HepG2 (cell line): ENCODE measurements at regions not wholly inside any gene's neighbourhood (a gene's known extent, or its start where the extent isn't known, plus 50 kb on each side); places are given as distances from the start of the nearest gene placed in this dataset.

Experiments used
- ATAC-seq: fragments of 200-7000 bp; cut with Tn5 transposase; 3 replicates; pipeline ENCODE4 v1.9.1; 2020; ENCODE audit warnings: mild to moderate bottlenecking, moderate library complexity
- BruUV-seq: library from RNA; stranded (reverse); fragments of 400-500 nt; replicated peaks from 2 replicates; lab custom pipeline; 2021; lab: Mats Ljungman, UMichigan
- CTCF ChIA-PET: fragments of 300-600 bp; formaldehyde crosslinking; extraction: SDS; loops from one replicate; lab custom pipeline; 2021; ENCODE audit warnings: low total read pairs, inconsistent platforms, low intra/inter-chr PET ratio; lab: Yijun Ruan, JAX
- POLR2A ChIA-PET: fragments of 350-600 bp; sonication (Branson Sonifier 250); formaldehyde crosslinking; loops from one replicate; lab custom pipeline; 2020; ENCODE audit warnings: antibody characterized with exemption, inconsistent platforms; lab: Yijun Ruan, JAX
- DNase-seq: peaks from one replicate; pipeline ENCODE4 v3.0.0-alpha.2; 2015; ENCODE audit warnings: low spot score
- FAIRE-seq: peaks from 3 replicates; lab custom pipeline; 2011; peaks lifted over from hg19 to GRCh38; lab: Jason Lieb, UNC
- H2AFZ ChIP-seq: one replicate; pipeline ENCODE4 v1.6.1; 2011; ENCODE audit warnings: low read length, inconsistent platforms
- H3K27ac ChIP-seq: fragments of 300-600 bp; 3 replicates; pipeline ENCODE4 v1.8.0; 2011; ENCODE audit warnings: mixed run types, mild to moderate bottlenecking, mixed read lengths, low read length, inconsistent platforms; ENCODE audit not compliant: insufficient read depth; ENCODE audit errors: extremely low read length
- H3K27me3 ChIP-seq, 2 experiments: fragments of 200-600 bp in 1 of 2; 2 replicates in 1 of 2; 3 replicates in 1 of 2; pipeline versions ENCODE4 v1.6.0 to v1.8.0; 2011; ENCODE audit warnings: low read length in 2 of 2, mild to moderate bottlenecking in 2 of 2, moderate library complexity in 2 of 2, inconsistent platforms in 1 of 2; ENCODE audit not compliant: insufficient read depth in 2 of 2, control insufficient read depth in 1 of 2
- H3K36me3 ChIP-seq, 2 experiments: fragments of 200-600 bp in 1 of 2; replicated peaks in 1 of 2; 2 replicates in 1 of 2; 3 replicates in 1 of 2; pipeline versions ENCODE4 v1.5.1 to v1.8.0; 2011; ENCODE audit warnings: low read length in 2 of 2, inconsistent platforms in 1 of 2; ENCODE audit not compliant: insufficient read depth in 2 of 2, control insufficient read depth in 1 of 2
- H3K4me1 ChIP-seq: 2 replicates; pipeline ENCODE4 v1.5.1; 2012; ENCODE audit warnings: low read length, inconsistent platforms; ENCODE audit not compliant: insufficient read depth
- H3K4me2 ChIP-seq: 2 replicates; pipeline ENCODE4 v1.6.0; 2011; ENCODE audit warnings: low read depth, low read length, inconsistent platforms
- H3K4me3 ChIP-seq, 3 experiments: fragments of 200-600 bp in 1 of 3; sonication (generic), shearing (Covaris generic) in 1 of 3; replicated peaks in 1 of 3; 2 replicates each; pipeline ENCODE4 v1.5.1; 2011 to 2016; ENCODE audit warnings: low read length in 3 of 3, inconsistent platforms in 2 of 3, low read depth in 2 of 3, mild to moderate bottlenecking in 2 of 3, control low read depth in 1 of 3, mixed read lengths in 1 of 3; ENCODE audit not compliant: insufficient read depth in 1 of 3
- H3K79me2 ChIP-seq: one replicate; pipeline ENCODE4 v1.6.1; 2011; ENCODE audit warnings: low read length, inconsistent platforms; ENCODE audit not compliant: insufficient read depth
- H3K9ac ChIP-seq: 2 replicates; pipeline ENCODE4 v1.6.0; 2011; ENCODE audit warnings: mild to moderate bottlenecking, low read depth, low read length, inconsistent platforms; ENCODE audit not compliant: insufficient read depth
- H3K9me3 ChIP-seq: 2 replicates; pipeline ENCODE4 v1.5.1; 2012; ENCODE audit warnings: mild to moderate bottlenecking, low read length
- H4K20me1 ChIP-seq: 2 replicates; pipeline ENCODE4 v1.6.0; 2011; ENCODE audit warnings: inconsistent platforms, mild to moderate bottlenecking, low read length, moderate library complexity; ENCODE audit not compliant: insufficient read depth
- CC2D1A ChIP-seq: sonication (generic); formaldehyde crosslinking; IDR thresholded peaks from 2 replicates; pipeline ENCODE4 v1.8.1; 2023; ENCODE audit warnings: mild to moderate bottlenecking, missing genetic modification reagents
- DDIT3 ChIP-seq: sonication (generic); formaldehyde crosslinking; IDR thresholded peaks from 2 replicates; pipeline ENCODE4 v1.4.0; 2020; ENCODE audit warnings: mild to moderate bottlenecking, missing genetic modification reagents
- E2F5 ChIP-seq: sonication (generic); formaldehyde crosslinking; conservative IDR thresholded peaks from 2 replicates; pipeline ENCODE4 v1.4.0; 2020; ENCODE audit warnings: missing genetic modification reagents
- GATA4 ChIP-seq: sonication (generic); IDR thresholded peaks from 2 replicates; pipeline ENCODE4 v1.6.1; 2016; ENCODE audit warnings: antibody characterized with exemption, low read depth, borderline replicate concordance
- GTF3A ChIP-seq: sonication (generic); formaldehyde crosslinking; conservative IDR thresholded peaks from 2 replicates; pipeline ENCODE4 v1.4.0; 2020; ENCODE audit warnings: mild to moderate bottlenecking, missing genetic modification reagents
- MAFK ChIP-seq, 2 experiments: IDR thresholded peaks in 1 of 2; conservative IDR thresholded peaks in 1 of 2; 2 replicates each; pipeline ENCODE4 v1.6.1; 2011; ENCODE audit warnings: improper control_type of control experiment in 2 of 2, low read length in 2 of 2
- MAX ChIP-seq: IDR thresholded peaks from 2 replicates; pipeline ENCODE4 v1.6.1; 2012; ENCODE audit warnings: inconsistent platforms
- NBN ChIP-seq: fragments of 450-650 bp; conservative IDR thresholded peaks from 2 replicates; pipeline ENCODE4 v1.6.1; 2017
- NCOA1 ChIP-seq: sonication (generic); formaldehyde crosslinking; IDR thresholded peaks from 2 replicates; pipeline ENCODE4 v1.9.0; 2021; ENCODE audit warnings: missing genetic modification reagents
- PHB2 ChIP-seq: fragments of 450-650 bp; IDR thresholded peaks from 2 replicates; pipeline ENCODE4 v1.6.1; 2018; ENCODE audit not compliant: partially characterized antibody
- PRPF4 ChIP-seq: fragments of 200-400 bp; formaldehyde crosslinking; IDR thresholded peaks from 2 replicates; pipeline ENCODE4 v1.6.1; 2016; ENCODE audit warnings: low read length, low read depth; ENCODE audit not compliant: poor library complexity, severe bottlenecking
- TBP ChIP-seq: sonication (generic); formaldehyde crosslinking; IDR thresholded peaks from 2 replicates; pipeline ENCODE4 v1.5.0; 2020; ENCODE audit warnings: missing genetic modification reagents
- TBX2 ChIP-seq: sonication (generic); formaldehyde crosslinking; IDR thresholded peaks from 2 replicates; pipeline ENCODE4 v1.5.0; 2020; ENCODE audit warnings: missing genetic modification reagents, mild to moderate bottlenecking, borderline replicate concordance
- ZMAT3 ChIP-seq: sonication (generic); formaldehyde crosslinking; conservative IDR thresholded peaks from 2 replicates; pipeline ENCODE4 v1.7.0; 2021; ENCODE audit warnings: missing genetic modification reagents
- ZNF335 ChIP-seq: sonication (generic); formaldehyde crosslinking; IDR thresholded peaks from 2 replicates; pipeline ENCODE4 v1.4.0; 2020; ENCODE audit warnings: missing genetic modification reagents
- ZSCAN20 ChIP-seq: sonication (generic); formaldehyde crosslinking; IDR thresholded peaks from 2 replicates; pipeline ENCODE4 v1.4.0; 2020; ENCODE audit warnings: missing genetic modification reagents, mild to moderate bottlenecking, borderline replicate concordance
- WGBS: methylation state at CpG from one replicate; pipeline ENCODE4 v1.1.6; 2017; ENCODE audit warnings: low lambda C conversion rate; 5-methylcytosine and 5-hydroxymethylcytosine counted together
- in situ Hi-C: cut with HindIII; loops from 2 replicates; pipeline ENCODE4 v1.10.0; 2017; ENCODE audit warnings: low pct_unique_long_range_greater_than_20kb; ENCODE audit not compliant: extremely low pct_ligation_motif_present
- intact Hi-C: fragments of 100-400 bp; cut with micrococcal nuclease; formaldehyde crosslinking; loops from one replicate; pipeline ENCODE4 v1.10.0; 2022; ENCODE audit not compliant: unreplicated experiment

GRCh38 chr6:139483079-139483478 is 108.6 kb upstream of the CITED2 start (continued):
- no peak for TF ChIP-seq ZMAT3
- no peak for TF ChIP-seq NCOA1

GRCh38 chr6:139482287-139482686 is 107.8 kb upstream of the CITED2 start:
- DNase-seq (no peak), FAIRE-seq (no peak), ATAC-seq (no peak)
- intact Hi-C loops: loop anchor here (5.0 kb wide), 1 partner anchor 175 kb away; no protein-coding TSS in a partner anchor
- H3K4me2 ChIP-seq: no peak overlapping the region
- peak overlapping the region; percentile 3 for H2AFZ ChIP-seq
- no TSS peak for BruUV-seq
- H3K9ac ChIP-seq: no peak overlapping the region
- H3K36me3 ChIP-seq: no peaks in the 10 kb centered on the region
- H3K4me3 ChIP-seq: no peak overlapping the region
- CTCF ChIA-PET: no interaction called here
- POLR2A ChIA-PET: no interaction called here
- in situ Hi-C loops: no loop called here
- no peaks in the 10 kb centered on the region for H3K79me2 ChIP-seq
- 33% methylated on average over 3 of the region's 3 CpGs for WGBS
- H3K27ac ChIP-seq: no peak overlapping the region
- TF ChIP-seq PHB2: no peak
- peak; percentile 25 to 36; a peak in 1 of 4 replicates for TF ChIP-seq MAFK (conservative IDR thresholded peaks at IDR 0.05 in 1 of 2, IDR thresholded peaks at IDR 0.05 in 1 of 2; ENCODE audit: low read length in 2 of 2)
- no peaks in the 10 kb centered on the region for H3K9me3 ChIP-seq
- peaks cover 60% of the 10 kb centered on the region for H3K4me1 ChIP-seq
- no peaks in the 10 kb centered on the region for H3K27me3 ChIP-seq
- H4K20me1 ChIP-seq: no peaks in the 10 kb centered on the region

DNA sequence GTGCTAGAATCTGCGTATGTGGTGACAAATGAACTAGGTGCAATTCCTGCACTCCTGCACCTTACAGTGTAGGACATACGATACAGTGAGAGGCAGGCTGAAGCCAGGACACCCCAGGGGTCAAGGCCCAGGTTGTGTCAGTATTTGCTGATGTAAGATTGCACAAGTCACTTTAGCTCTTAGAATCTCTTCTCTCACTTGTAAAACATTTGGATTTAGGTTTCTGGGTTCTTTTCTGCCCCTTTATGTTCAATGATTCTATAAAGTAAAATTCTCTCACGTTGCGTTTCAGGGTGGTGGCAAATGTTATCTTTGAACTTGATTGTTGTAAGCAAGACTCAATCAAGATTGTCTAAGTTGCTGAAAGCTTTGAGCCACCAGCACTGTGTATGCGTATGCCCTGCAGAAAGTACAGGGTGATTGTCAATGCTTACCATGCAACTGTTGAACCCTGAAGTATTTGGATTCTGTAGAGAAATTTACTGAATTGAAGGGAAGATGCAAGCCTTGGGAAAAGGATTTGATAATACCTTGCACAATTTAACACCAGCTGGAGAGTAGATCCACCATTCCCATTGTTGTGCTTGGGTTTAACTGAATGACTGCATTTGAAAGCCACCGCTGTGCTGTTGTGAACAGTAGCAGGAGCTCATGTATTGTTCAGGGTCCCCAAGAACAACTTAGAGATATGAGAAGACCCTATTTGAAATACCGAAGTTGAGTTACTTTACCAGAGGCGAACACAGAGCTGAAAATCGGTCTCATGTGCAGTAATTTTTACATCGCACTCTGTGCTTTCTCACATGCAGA is 106.1 kb upstream of the CITED2 start:
- Histone ChIP-seq H3K4me1 (peaks cover 62% of the 10 kb centered on the region), H3K27me3 (no peaks in the 10 kb centered on the region), H3K4me3 (peak overlapping the region in 2 of 3 experiments; percentile 13 to 37; a peak in 1 of 6 replicates), H4K20me1 (no peaks in the 10 kb centered on the region), H3K9me3 (no peaks in the 10 kb centered on the region), H3K9ac (peak overlapping the region; percentile 32; the same call in 1 of the 2 replicates), H2AFZ (no peak overlapping the region), H3K27ac (peak overlapping the region; percentile 68), H3K4me2 (peak overlapping the region; percentile 72), H3K79me2 (no peaks in the 10 kb centered on the region), H3K36me3 (no peaks in the 10 kb centered on the region)
- FAIRE-seq: peak; percentile 99
- POLR2A ChIA-PET: interaction anchor here (1.1 to 2.4 kb wide), 6 partner anchors 10 to 908 kb away, joined by 3 to 34 read pairs (median 6); partner anchors contain the start of gene CITED2
- CTCF ChIA-PET: no interaction called here
- in situ Hi-C loops: no loop called here
- peak; percentile 99 for ATAC-seq
- DNase-seq: peak; percentile 88
- BruUV-seq: no TSS peak
- intact Hi-C loops: loop anchor here (1.0 to 5.0 kb wide), 4 partner anchors 28 to 177 kb away; no protein-coding TSS in a partner anchor
- 23% methylated on average over 10 of the region's 10 CpGs for WGBS
- TF ChIP-seq TBP (CRISPR knock-in tag): no peak
- TF ChIP-seq GATA4: no peak
- TF ChIP-seq CC2D1A (CRISPR knock-in tag): no peak
- TF ChIP-seq ZNF335 (CRISPR knock-in tag): peak; percentile 89
- TF ChIP-seq GTF3A (CRISPR knock-in tag): no peak
- TF ChIP-seq TBX2: peak; percentile 91
- TF ChIP-seq ZSCAN20 (CRISPR knock-in tag): no peak
- peak; percentile 65; the same call in 1 of the 2 replicates for TF ChIP-seq MAX
- TF ChIP-seq PRPF4: no peak
- TF ChIP-seq DDIT3 (CRISPR knock-in tag): no peak
- no peak for TF ChIP-seq NBN
- no peak for TF ChIP-seq E2F5 (CRISPR knock-in tag)
